ENCODE measurements at regions not wholly inside any gene's neighbourhood (a gene's known extent, or its start where the extent isn't known, plus 50 kb on each side); places are given as distances from the start of the nearest gene placed in this dataset.
A peak's percentile ranks its signal among the peaks of the same experiment; 100 is the strongest.

GRCh38 chr1:67482733-67483482 is 52.7 kb upstream of the SERBP1 start:
- Histone ChIP-seq H3K4me1 (peaks cover 0 to 16% (median 7%) of the 10 kb centered on the region in 12 donors), H3K4me3 (no peak overlapping the region), H3K27me3 (no peaks in the 10 kb centered on the region), H3K36me3 (no peaks in the 10 kb centered on the region), H3K27ac (no peak overlapping the region), H3K9me3 (no peaks in the 10 kb centered on the region)
- intact Hi-C loops (cut with DNase I), result loop anchor here in 1 of 10 donors (10.0 kb wide), 1 partner anchor 58 kb away; no protein-coding TSS in a partner anchor
- DNase-seq (no peak), ATAC-seq (no peak)
- WGBS, 4 donors, result 87 to 88% (median 88%) methylated on average over 7 of the region's 7 CpGs
- TF ChIP-seq POLR2A (IDR thresholded peaks at IDR 0.05) (no peak), CTCF (IDR thresholded peaks at IDR 0.05) (no peak)

- no peaks in the 10 kb centered on the region for H3K36me3 ChIP-seq
- DNase-seq, result no peak
- H3K27ac ChIP-seq, result no peak overlapping the region
- H3K4me1 ChIP-seq, result peaks cover 0 to 7% (median under 1%) of the 10 kb centered on the region in 12 donors
- H3K4me3 ChIP-seq, result no peak overlapping the region
- 60 to 68% (median 63%) methylated on average over 2 of the region's 2 CpGs for WGBS, 4 donors
- H3K9me3 ChIP-seq, result no peaks in the 10 kb centered on the region
- TF ChIP-seq CTCF (IDR thresholded peaks at IDR 0.05) (no peak), POLR2A (IDR thresholded peaks at IDR 0.05) (no peak)
- ATAC-seq, result no peak
- H3K27me3 ChIP-seq, result no peaks in the 10 kb centered on the region
- intact Hi-C loops (cut with DNase I), result loop anchor here in 1 of 10 donors (10.0 kb wide), 1 partner anchor 60 kb away; no protein-coding TSS in a partner anchor
Observed at GRCh38 chr1:67484492-67484891, 54.3 kb upstream of the SERBP1 start.

DNA sequence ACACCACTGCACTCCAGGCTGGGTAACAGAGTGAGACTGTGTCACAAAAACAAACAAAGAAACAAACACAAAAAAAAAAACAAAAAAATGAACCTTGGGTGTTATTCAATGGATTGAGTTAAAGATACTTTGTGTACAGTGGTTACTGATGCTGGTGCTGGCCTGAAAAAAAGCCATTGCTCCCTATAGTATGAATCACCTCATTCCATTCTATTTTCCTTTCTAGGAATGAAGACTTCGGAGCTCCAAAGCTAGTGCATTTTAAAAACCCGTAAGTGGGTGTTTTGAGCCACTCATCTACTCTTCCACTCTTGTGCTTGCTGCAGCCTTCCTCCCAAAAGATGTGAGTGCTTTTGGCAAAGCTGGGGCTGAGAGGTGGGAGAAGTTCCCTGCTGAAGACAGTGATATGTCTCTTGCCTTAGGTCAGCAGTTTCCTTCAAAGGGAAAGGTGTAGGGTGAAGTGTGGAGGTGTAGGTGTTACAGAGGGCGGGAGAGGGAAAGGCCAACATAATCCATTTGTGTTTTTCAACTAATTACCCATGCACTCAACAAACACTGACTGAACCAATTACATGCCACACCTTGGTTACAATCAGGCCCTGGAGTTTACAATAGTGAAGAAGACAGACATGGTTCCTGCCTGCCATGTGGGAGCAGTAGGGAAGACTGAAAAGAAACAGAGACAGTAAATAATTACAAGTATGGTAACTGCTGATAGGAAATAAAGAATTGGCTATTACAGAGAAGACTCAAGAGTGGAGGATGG is 55.0 kb upstream of the SERBP1 start:
- Histone ChIP-seq H3K4me3 (no peak overlapping the region), H3K9me3 (no peaks in the 10 kb centered on the region), H3K4me1 (peaks cover 0 to 6% (median 0%) of the 10 kb centered on the region in 12 donors), H3K27me3 (no peaks in the 10 kb centered on the region), H3K36me3 (no peaks in the 10 kb centered on the region), H3K27ac (no peak overlapping the region)
- TF ChIP-seq POLR2A (IDR thresholded peaks at IDR 0.05) (no peak), CTCF (IDR thresholded peaks at IDR 0.05) (no peak)
- intact Hi-C loops (cut with DNase I), result loop anchor here in 2 of 10 donors (5.0 to 10.0 kb wide), 3 partner anchors 58 to 138 kb away; no protein-coding TSS in a partner anchor
- 90 to 96% (median 94%) methylated on average over 3 of the region's 3 CpGs for WGBS, 4 donors
- DNase-seq (no peak), ATAC-seq (no peak)

GRCh38 chr1:67489643-67490042 is 59.4 kb upstream of the SERBP1 start:
- TF ChIP-seq CTCF (IDR thresholded peaks at IDR 0.05), result peak in 10 of 12 donors; percentile 32 to 60 (median 47)
- TF ChIP-seq POLR2A (IDR thresholded peaks at IDR 0.05), result no peak
- ATAC-seq (peak in 3 of 4 donors; percentile 81 to 87 (median 84)), DNase-seq (no peak)
- H3K4me1 ChIP-seq, result peaks cover 0 to 3% (median 0%) of the 10 kb centered on the region in 12 donors
- no peaks in the 10 kb centered on the region for H3K27me3 ChIP-seq
- H3K27ac ChIP-seq, result no peak overlapping the region
- no peaks in the 10 kb centered on the region for H3K9me3 ChIP-seq
- WGBS, 4 donors, result 17 to 23% (median 21%) methylated on average over 1 of the region's 1 CpG
- intact Hi-C loops (cut with DNase I), result loop anchor here in 8 of 10 donors (1.0 to 10.0 kb wide), 7 partner anchors 62 to 272 kb away; no protein-coding TSS in a partner anchor
- no peaks in the 10 kb centered on the region for H3K36me3 ChIP-seq
- no peak overlapping the region for H3K4me3 ChIP-seq

All from heart left ventricle (tissue), 16 donors.